Left ventricle myocardium superior (tissue), 1 donor: ENCODE measurements at regions not wholly inside any gene's neighbourhood (a gene's known extent, or its start where the extent isn't known, plus 50 kb on each side); places are given as distances from the start of the nearest gene placed in this dataset.

Source experiments
- ATAC-seq: fragments of 200-7000 bp; cut with Tn5 transposase; one replicate; pipeline ENCODE4 v1.9.1; 2020; ENCODE audit warnings: mild to moderate bottlenecking, moderate library complexity
- DNase-seq: peaks from one replicate; pipeline ENCODE4 v3.0.0-alpha.2; 2020
- intact Hi-C: fragments of 100-400 bp; cut with micrococcal nuclease; formaldehyde crosslinking; loops from one replicate; pipeline ENCODE4 v1.11.0; 2022
- donor health status: DM: no; HTN: yes; CAD: no; lungs with severe emphysema.

DNA sequence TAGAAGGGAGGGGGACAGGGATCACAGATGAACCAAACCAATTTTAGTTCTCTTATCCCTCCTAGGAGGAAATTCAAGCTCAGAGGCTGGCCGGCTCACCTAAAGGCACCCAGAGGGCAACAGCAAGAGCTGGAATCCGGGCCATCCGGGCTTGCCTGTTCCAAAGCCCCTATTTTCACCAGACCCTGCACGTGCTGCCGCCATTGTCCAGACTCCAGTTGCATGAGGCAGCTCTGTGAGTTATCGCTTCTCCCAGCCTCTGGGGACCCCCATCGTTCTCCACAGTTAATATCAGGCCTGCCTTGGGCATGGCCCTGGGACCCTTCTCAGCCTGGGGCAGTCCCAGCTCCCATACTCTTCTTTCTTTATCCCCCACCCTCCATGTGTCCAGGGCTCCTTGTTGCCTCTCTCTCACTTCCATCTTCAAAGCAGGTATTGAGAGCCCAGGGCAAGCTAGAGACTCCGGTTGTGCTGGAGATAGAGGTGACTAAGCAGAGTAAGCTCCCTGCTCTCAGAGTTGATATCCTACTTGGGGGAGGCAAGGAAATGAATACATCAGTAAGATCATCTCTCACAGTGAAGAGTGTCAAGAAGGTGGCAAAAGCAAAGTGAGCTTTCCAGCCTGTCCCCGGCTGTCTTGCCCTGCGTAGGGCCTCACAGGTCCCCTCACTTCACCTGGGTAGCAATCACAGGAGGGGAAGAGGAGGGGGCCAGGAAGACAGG, 322.8 kb downstream of the UACA start:
- no peak for ATAC-seq
- intact Hi-C loops = no loop called here
- no peak for DNase-seq

DNA sequence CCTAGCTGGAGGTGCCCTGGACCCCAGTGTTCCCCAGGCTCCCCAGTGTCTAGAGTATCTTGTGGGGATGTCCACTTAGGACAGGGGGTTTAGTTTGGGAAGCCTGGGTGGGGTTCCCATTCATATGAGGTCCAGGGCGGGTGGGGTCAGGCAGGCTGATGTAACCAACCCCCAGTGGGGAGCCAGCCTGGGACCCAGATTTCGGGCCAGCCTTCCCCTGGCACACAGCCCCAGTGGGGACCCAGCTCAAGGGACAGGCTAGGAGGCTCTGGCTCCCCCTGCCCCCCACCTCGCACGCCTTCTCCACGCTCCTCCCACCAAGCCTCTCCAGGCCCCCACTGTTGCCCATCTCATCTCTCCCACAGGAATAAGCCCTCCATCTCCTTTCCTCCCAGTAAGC, 323.5 kb downstream of the UACA start:
- intact Hi-C loops = no loop called here
- no peak for ATAC-seq
- DNase-seq = no peak

- DNase-seq = no peak
- intact Hi-C loops = no loop called here
- peak; percentile 39 for ATAC-seq
Observed at GRCh38 chr15:70439304-70439877, 324.0 kb downstream of the UACA start.

GRCh38 chr15:70438776-70439175, 324.6 kb downstream of the UACA start:
- intact Hi-C loops = no loop called here
- peak; percentile 89 for DNase-seq
- peak; percentile 97 for ATAC-seq

- no peak for DNase-seq
- intact Hi-C loops = no loop called here
- peak; percentile 20 for ATAC-seq
Observed at GRCh38 chr15:70437882-70438451, 325.4 kb downstream of the UACA start.

- DNase-seq = no peak
- no peak for ATAC-seq
- intact Hi-C loops = no loop called here
Observed at GRCh38 chr15:70437089-70437488, 326.3 kb downstream of the UACA start.

GRCh38 chr15:70436428-70436827, 326.9 kb downstream of the UACA start:
- no peak for DNase-seq
- ATAC-seq = no peak
- intact Hi-C loops = no loop called here

DNA sequence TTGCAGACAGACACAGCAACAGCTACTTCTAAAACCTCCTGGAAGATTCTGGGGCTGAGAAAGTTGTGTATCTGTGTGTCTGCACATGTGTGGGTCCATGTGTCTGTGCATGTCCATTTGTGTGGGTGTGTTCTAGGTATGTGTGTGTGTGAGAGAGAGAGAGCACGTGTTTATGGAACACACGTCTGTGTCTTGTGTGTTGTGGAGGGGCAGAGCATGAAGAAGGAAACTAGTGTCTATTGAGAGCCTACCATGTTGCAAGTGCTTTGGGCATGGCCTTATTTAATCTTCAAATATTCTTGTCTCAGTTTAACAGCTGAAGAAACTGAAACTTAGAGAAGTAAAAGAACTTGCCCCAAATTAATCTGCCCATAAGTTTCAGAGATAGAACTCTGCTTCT, 327.5 kb downstream of the UACA start:
- ATAC-seq = no peak
- intact Hi-C loops = no loop called here
- no peak for DNase-seq

DNA sequence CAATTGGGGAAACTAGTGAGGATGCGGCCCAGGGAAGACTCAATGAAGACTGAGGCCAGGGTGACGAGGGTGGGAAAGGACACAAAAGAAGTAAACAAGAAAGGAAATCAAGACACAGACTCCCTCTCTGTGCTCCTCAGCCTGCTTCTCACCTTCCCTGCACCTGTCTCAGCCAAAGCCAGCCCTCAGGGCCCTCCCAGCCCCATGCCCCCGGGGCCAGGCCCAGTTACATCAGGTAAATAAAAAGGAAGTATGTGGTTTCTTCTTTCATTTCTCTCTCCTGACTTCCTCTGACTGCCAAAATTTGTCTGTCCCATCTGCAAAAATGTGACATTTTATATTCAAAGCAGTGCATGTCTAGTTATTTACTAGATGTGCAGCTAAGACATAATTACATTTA, 328.0 kb downstream of the UACA start:
- intact Hi-C loops = no loop called here
- DNase-seq (no peak), ATAC-seq (no peak)

DNA sequence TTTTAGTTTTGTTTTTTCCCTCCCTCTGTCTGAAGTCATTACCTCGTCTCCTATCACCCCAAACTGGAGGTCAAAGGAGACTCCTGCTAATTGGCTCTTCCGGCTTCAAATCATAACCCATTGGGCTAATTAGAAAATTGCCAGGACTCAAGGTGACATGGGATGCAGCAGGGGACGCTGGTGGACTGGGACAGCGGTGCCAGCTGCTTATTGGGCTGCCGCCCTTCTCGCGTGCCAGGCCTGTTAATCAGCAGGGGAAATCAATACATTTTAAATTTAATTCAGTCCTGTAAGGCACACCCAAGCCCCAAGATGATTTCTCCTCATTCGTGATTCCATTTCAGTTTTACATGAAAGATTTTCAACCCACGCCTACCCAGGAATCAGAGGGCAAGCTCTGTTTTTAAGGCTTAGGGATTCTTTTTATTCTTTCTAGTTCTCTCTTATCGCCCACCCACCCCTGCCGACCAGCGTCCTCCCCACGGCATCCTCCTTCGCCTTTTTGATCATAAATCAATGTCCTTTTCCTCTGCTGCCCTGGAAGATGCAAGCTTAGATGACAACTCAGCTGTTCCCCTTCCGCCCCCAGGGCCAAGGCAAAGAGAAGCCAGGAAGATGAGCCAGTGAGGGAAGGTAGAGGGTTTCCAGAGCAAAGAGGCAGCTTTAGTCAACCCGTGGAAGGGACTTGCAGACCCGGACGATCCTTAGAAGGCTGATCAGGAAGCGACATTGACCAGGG, 329.6 kb downstream of the UACA start:
- DNase-seq (no peak), ATAC-seq (no peak)
- intact Hi-C loops = no loop called here

DNA sequence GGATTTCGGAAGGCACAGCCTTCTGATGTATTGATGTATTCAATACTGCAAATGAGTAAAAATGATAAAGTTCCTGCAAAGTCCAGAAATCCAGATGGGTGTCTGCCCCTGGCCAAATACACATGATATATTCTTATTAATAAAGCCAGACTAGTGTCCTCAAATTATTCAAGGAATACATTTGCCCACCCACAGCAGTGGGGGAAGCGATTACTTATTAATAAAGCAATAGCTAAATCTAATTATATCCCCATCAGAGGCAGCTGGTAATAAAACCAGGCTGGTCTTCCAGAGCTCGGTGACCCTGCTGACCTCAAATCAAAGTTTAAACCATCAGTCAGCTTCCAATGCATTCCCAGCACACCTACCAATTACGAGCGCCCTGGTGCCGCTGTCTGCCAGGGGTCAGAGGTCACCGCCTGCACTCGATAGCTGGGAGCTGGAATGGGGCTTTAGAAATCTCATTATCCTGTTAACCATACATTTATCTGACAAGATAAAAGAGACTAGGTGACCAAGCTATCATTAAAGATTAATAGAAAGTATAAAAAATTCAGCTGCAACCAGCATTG, 330.3 kb downstream of the UACA start:
- intact Hi-C loops = no loop called here
- ATAC-seq = no peak
- DNase-seq = no peak

- DNase-seq (no peak), ATAC-seq (no peak)
- intact Hi-C loops = no loop called here
Observed at GRCh38 chr15:70431854-70432253, 331.5 kb downstream of the UACA start.

- intact Hi-C loops = no loop called here
- ATAC-seq = no peak
- no peak for DNase-seq
Observed at GRCh38 chr15:70430069-70430468, 332.4 kb upstream of the TLE3 start.

DNA sequence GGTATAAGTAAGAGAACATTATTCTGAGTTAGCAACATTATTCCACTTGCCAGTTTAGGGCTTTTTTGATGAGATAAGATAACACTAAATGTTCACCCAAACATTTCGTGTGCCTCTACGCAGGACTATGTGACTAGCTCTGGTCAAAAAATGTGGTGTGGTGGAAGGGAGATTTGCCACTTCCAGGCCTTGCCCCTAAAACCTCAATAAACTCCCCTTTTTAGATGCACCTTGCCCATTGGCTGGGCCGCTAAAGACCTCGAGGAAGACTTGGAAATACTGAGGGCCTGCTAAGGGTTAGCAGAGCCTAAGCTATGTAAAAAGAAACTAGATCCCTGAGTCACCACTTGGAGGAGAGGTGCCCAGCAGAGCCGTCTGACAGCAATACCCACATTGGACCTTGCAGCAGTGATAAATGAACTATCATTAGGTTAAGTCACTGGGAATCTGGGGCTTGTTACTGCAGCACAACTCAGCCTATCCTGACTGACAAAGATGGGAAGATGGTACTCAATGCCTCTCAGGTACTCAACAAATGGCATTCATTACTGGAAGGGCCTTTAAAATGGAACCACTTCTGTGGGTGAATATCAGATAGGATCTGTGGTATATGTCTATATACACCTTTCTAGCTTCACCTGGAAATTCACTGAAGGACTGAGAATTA, 331.5 kb upstream of the TLE3 start:
- intact Hi-C loops = no loop called here
- DNase-seq (no peak), ATAC-seq (no peak)

DNA sequence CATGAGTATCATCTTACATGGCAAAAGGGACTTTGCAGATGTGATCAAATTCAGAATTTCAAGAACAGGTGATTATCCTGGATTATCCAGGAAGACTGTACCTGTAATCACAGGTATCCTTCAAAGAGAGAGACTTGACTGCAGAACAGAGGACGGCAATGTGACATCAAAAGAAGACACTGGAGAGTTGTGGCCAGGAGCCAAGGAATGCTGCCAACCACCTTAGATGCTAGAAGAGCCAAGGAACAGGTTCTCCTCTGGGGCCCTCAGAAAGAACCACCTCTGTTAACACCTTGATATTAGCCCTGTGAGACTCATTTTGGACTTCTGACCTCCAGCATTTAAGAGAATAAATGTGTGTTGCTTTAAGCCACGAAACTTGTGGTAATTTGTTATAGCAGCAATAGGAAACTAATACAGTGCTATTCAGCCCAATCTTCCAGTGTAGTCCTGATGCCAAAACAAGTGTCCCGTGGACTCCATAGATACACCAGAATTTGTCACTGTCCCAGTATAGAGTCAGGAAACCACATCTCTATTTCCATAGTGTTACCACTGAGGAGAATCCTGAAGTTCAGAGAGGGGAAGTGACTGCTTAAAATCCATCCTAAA, 330.6 kb upstream of the TLE3 start:
- ATAC-seq (no peak), DNase-seq (no peak)
- intact Hi-C loops = no loop called here

GRCh38 chr15:70427167-70428120, 329.7 kb upstream of the TLE3 start:
- intact Hi-C loops = no loop called here
- ATAC-seq (no peak), DNase-seq (no peak)

- DNase-seq = no peak
- no peak for ATAC-seq
- intact Hi-C loops = no loop called here
Observed at GRCh38 chr15:70426096-70426821, 328.5 kb upstream of the TLE3 start.
